ENCODE measurements at regions not wholly inside any gene's neighbourhood (a gene's known extent, or its start where the extent isn't known, plus 50 kb on each side); places are given as distances from the start of the nearest gene placed in this dataset.

DNA sequence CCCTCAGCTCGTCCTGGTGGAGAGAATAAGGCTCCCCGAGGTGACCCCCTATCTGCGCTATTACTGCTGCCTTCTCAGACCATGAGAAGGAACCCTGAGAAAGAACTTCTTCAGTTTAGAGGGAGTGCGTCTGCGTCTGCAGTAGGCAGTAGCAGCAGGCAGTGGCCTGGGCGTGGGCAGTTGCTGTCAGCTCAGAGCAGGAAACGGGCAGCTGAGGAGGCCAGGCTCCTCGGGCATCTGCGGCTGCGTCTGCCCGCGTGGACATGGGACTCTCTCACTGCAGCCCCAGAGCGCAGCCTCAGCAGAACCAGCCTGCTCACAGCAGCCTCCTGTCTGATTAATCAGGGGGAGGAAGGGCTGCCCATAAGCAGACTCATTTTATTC, 49.8 kb upstream of the FCN1 start:
- no peak for DNase-seq

DNA sequence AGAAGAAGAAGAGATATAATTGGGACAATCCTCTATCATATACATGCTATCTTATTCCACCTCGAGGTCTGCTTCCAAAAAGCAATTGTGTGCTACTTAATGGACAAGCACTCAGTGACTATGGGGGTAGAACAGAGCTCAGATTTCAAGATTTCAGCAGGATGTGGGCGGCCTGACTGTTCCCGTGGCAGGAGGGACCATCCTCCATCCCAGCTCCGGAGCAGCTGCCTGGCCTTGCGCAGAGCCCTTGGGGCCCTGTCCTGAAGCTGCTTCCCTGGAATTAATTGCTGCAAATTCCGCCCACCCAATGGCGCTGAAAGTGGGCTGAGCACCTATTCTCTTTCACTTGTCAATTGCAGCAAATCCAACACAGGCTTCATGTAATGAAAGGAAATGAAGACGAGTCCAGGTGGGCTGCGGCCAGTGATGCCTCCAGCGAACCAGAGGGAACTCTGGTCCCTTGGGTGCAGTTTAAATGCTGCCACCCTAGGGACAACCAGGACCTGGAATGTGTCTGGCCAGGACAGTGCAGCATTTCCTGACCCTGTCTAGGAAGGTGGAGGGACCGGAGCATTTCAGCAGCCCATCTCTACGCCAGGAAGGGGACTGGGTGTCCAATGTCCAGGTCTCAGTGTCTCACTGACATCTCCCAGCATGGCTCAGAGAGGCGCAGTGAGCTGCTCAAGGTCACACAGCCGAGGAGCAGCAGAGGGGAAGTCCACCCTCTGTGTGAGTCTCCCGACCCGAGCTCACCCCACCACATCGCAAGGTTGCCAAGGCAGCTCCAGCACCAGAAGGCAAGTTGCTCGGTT, 50.5 kb upstream of the FCN1 start:
- DNase-seq = peak; percentile 58

DNA sequence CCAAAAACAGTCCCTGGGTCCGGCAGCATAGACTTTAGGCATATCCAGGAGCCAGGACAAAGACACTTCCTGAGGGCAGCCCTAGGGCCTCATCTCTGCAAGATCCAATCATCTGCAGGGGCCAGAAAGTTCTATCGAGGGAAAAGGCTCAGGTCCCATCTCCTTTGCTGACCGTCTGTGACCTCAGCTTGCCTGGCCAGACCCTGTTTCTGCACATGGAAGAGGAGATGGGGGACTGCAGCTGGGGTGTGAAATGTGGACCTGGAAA, 51.0 kb upstream of the FCN1 start:
- DNase-seq = no peak

GRCh38 chr9:134969156-134970045, 51.7 kb upstream of the FCN1 start:
- DNase-seq = no peak

- no peak for DNase-seq
These were observed 52.5 kb upstream of the FCN1 start for GRCh38 chr9:134970198-134970597.

GRCh38 chr9:134970719-134971118, 53.0 kb upstream of the FCN1 start:
- DNase-seq = no peak

- DNase-seq = no peak
These were observed 53.5 kb upstream of the FCN1 start for GRCh38 chr9:134971196-134971595.

- no peak for DNase-seq
These were observed 54.0 kb upstream of the FCN1 start for GRCh38 chr9:134971696-134972095.

DNA sequence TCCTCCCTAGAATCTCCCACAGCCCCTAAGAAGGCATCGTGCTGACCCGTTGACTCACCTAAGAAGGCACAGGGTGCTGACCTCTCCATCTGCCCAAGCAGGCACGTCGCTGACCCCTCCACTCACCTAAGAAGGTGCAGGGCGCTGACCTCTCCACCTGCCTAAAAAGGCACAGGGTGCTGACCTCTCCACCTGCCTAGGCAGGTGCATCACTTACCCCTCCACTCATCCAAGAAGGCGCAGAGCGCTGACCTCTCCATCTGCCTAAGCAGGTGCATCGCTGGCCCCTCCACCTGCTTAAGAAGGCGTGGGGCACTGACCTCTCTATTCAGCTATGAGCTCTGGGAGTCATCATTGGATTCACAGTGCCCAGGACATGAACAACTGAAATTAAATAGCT, 54.4 kb upstream of the FCN1 start:
- no peak for DNase-seq

DNA sequence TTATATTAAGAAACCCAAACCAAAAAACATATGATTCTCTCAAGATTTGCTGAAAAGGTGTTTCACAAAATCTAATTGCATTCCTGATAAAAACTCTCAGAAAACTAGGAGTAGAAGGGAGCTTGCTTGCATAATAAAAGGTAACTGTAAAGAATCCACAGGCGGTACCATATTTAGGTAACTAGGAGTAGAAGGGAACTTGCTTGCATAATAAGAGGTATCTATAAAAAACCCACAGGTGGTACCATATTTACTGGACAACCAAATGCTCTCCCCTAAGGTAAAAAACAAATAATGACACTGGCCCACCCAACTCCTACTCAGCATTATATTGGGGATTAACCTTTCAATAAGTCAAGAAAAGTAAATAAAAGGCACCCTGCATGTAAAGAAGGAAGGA, 57.5 kb upstream of the FCN1 start:
- DNase-seq = no peak

GRCh38 chr9:134976403-134976802, 58.7 kb upstream of the FCN1 start:
- DNase-seq = no peak

DNA sequence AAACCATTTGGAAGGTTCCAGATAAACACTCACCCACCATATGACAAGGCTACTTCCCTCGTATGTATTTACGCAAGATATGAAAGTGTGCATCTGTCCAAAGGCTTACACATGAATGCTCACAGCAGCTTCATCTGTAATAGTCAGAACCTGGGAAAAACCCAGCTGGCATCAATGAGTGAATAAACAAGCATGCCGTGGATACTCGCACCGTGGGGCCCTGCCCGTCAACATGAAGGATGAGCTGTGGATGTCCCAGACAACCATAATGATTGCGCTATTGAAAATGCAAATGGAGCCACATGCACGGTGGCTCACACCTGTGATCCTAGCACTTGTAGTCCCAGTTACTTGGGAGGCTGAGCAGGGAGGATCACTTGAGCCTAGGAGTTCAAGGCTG, 60.6 kb upstream of the FCN1 start:
- no peak for DNase-seq

GRCh38 chr9:134980516-134980915, 62.8 kb upstream of the FCN1 start:
- no peak for DNase-seq

DNA sequence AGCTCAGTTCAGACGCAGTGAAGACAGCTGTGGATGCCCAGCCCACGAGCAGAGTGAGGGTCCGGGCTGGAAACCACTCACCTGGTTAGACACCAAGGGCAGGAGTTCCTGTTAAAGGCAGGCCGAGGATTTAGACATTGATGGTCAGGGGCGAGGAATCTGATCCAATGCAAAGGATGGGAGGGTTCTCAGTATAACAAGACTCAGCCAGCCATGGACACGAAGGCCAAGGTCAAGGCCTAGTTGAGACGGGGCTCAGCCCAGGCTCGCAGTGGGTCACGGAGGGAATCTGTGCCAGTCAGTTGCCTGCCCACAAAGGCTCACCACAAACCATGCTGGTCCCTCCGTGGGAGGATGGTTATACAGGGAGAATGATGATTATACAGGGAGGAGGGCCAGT, 63.3 kb upstream of the FCN1 start:
- DNase-seq = no peak

- no peak for DNase-seq
These were observed 64.1 kb upstream of the FCN1 start for GRCh38 chr9:134981829-134982228.

DNA sequence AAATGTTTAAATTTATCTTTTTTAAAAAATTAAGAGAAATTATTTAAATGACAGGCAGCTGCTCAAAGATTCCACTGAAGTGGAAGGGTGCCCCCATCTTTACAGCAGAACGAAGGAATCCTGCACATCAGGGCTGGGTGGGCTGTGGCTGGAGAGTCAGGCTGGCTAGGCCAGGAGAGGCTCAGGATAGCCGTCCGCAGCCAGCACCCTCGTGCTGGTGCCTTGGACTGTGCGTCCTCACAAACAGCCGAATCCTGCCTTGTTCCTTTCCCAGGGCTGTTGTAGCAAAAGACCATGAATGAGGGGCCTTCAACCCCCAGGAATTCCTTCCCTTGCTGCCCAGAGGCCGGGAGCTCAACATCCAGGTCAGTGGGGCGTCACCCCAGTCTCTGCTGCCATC, 64.6 kb upstream of the FCN1 start:
- no peak for DNase-seq

GRCh38 chr9:134983074-134983473, 65.4 kb upstream of the FCN1 start:
- no peak for DNase-seq

GRCh38 chr9:134983506-134984371, 66.0 kb upstream of the FCN1 start:
- DNase-seq = no peak

- DNase-seq = no peak
These were observed 66.9 kb upstream of the FCN1 start for GRCh38 chr9:134984372-134985265.

GRCh38 chr9:134985451-134985850, 67.7 kb upstream of the FCN1 start:
- DNase-seq = no peak

DNA sequence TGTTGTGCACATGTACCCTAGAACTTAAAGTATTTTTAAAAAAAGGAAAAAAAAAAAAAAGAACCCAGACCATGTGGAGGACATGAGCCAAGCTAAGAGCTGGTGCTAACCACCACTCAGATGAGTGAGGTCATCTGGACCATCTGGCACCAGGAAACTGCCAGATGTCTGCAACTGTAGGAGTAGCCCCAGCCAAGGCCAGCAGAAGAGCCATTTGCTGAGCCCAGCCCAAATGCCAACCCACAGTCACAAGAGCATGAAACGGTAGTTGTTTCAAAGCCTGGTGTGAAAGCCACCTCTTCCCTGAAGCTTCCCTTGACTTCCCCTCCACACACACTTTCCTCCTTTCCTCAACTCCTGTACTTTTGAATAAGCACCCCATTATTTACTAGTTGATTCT, 69.2 kb upstream of the FCN1 start:
- no peak for DNase-seq

- DNase-seq = no peak
These were observed 69.7 kb upstream of the FCN1 start for GRCh38 chr9:134987376-134987775.
